Esophagus squamous epithelium (tissue), 5 donors: ENCODE measurements at regions not wholly inside any gene's neighbourhood (a gene's known extent, or its start where the extent isn't known, plus 50 kb on each side); places are given as distances from the start of the nearest gene placed in this dataset.

Experiments
- DNase-seq: peaks from one replicate; lab custom pipeline; 2025; lab: John Stamatoyannopoulos, UW
- H3K27ac ChIP-seq, 4 donors: fragments of 200-600 bp; sonication (generic); one replicate each; pipeline ENCODE4 v1.5.1; 2016 to 2019; ENCODE audit warnings: mild to moderate bottlenecking in 1 of 4
- H3K27me3 ChIP-seq, 4 donors: fragments of 200-600 bp; sonication (generic); 1 replicate in 3 of 4; 2 replicates in 1 of 4; pipeline versions ENCODE4 v1.5.1 to v1.6.0; 2017 to 2021; ENCODE audit warnings: antibody characterized with exemption in 1 of 4
- H3K36me3 ChIP-seq, 3 donors: fragments of 200-600 bp; sonication (generic); one replicate each; pipeline ENCODE4 v1.5.1; 2016 to 2019
- H3K4me1 ChIP-seq, 3 donors: fragments of 200-600 bp; sonication (generic); one replicate each; pipeline ENCODE4 v1.5.1; 2017 to 2019
- H3K4me3 ChIP-seq, 4 donors: fragments of 200-600 bp; sonication (generic); 1 replicate in 3 of 4; 2 replicates in 1 of 4; pipeline ENCODE4 v1.5.1; 2016 to 2019; ENCODE audit warnings: mild to moderate bottlenecking in 2 of 4, moderate library complexity in 1 of 4
- H3K9me3 ChIP-seq, 3 donors: fragments of 200-600 bp; sonication (generic); one replicate each; pipeline ENCODE4 v1.5.1; 2016 to 2019
- CTCF ChIP-seq, 6 experiments: fragments of 450-650 bp in 4 of 6; fragments of 200-600 bp in 2 of 6; sonication (generic) in 2 of 6; IDR thresholded peaks; one replicate each; pipeline ENCODE4 v1.5.1; 2016 to 2019; ENCODE audit warnings: antibody characterized with exemption in 6 of 6, mild to moderate bottlenecking in 4 of 6, moderate library complexity in 4 of 6
- POLR2A ChIP-seq, 4 donors: fragments of 450-650 bp; IDR thresholded peaks; one replicate each; pipeline ENCODE4 v1.6.1; 2017; ENCODE audit warnings: antibody characterized with exemption in 4 of 4, mild to moderate bottlenecking in 4 of 4, moderate library complexity in 3 of 4
- WGBS, 2 donors: methylation state at CpG; one replicate each; pipeline ENCODE4 v1.1.5; 2018; 5-methylcytosine and 5-hydroxymethylcytosine counted together
- intact Hi-C: fragments of 100-400 bp; cut with DNase I; formaldehyde crosslinking; loops from one replicate; pipeline ENCODE4 v1.15.0; 2022
- donor health status: DM: yes; HTN: yes; CAD: no.

DNA sequence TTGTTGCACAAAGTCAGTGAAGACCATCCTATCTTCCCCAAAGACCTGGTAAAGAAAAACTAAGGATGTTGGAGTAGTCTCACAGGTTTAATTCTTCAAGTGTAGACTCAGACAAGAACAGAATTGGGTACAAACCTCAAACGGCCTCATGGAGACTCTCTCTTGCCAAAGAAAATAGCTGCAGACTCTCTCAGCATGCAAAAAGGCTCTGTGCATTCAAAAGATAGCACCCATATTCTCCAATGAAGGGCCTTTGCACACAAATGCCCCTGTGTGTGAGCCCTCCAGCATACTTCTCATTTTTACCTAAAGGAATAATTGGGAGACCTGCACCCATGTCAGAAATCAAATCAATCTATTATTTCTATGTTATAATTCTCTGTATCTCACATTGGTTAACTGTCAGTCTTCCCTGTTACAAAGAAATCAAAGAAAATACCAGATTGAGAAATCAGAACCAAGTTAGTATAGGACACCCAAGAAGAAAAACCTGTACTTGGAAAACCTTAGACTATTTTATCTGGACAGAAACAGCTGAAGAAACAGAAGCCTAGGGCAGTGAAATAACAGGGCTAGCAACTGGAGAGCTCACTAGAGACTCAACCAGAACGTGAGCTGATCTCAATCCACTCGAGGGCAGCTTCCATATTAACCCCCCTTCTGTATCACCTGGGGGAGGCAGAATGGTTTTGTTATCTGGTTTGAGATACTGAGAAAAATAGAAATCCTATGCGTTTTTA is 134.7 kb upstream of the DNAJC10 start:
- intact Hi-C loops = no loop called here
- H3K9me3 ChIP-seq = no peaks in the 10 kb centered on the region
- H3K27ac ChIP-seq = no peak overlapping the region
- no peaks in the 10 kb centered on the region for H3K27me3 ChIP-seq
- no peak overlapping the region for H3K4me3 ChIP-seq
- DNase-seq = no peak
- H3K36me3 ChIP-seq = no peaks in the 10 kb centered on the region
- no peaks in the 10 kb centered on the region for H3K4me1 ChIP-seq
- WGBS, 2 donors = 68 to 70% methylated on average over 4 of the region's 4 CpGs
- TF ChIP-seq CTCF (IDR thresholded peaks at IDR 0.05) (no peak), POLR2A (IDR thresholded peaks at IDR 0.05) (no peak)

DNA sequence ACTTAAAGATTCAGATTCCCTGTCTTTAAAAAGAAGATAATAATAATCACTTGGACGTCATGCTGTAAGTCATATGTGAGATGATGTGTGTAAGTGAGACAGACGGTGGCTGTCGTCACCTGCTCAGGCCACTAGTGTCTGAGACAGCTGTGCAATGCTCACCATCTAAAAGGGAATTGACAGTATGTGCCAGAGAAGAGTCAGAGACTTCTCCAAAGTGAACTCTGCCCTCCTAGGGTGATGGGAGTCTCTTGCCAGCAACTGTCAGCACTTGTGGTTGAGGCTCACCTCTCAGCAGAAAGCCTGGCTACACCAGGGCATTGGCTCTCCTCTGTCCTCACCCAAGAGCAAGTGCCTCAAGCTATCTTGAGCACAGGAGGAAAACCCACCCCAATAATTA is 131.6 kb upstream of the DNAJC10 start:
- TF ChIP-seq POLR2A (IDR thresholded peaks at IDR 0.05) (no peak), CTCF (IDR thresholded peaks at IDR 0.05) (no peak)
- Histone ChIP-seq H3K4me3 (no peak overlapping the region), H3K27ac (no peak overlapping the region), H3K27me3 (no peaks in the 10 kb centered on the region), H3K36me3 (no peaks in the 10 kb centered on the region), H3K4me1 (no peaks in the 10 kb centered on the region), H3K9me3 (no peaks in the 10 kb centered on the region)
- intact Hi-C loops = no loop called here
- no peak for DNase-seq
- WGBS, 2 donors = 87 to 97% methylated on average over 3 of the region's 3 CpGs

GRCh38 chr2:182585001-182585400 is 131.1 kb upstream of the DNAJC10 start:
- no peaks in the 10 kb centered on the region for H3K9me3 ChIP-seq
- DNase-seq = no peak
- intact Hi-C loops = no loop called here
- no peak overlapping the region for H3K4me3 ChIP-seq
- WGBS, 2 donors = 70 to 73% methylated on average over 3 of the region's 3 CpGs
- H3K4me1 ChIP-seq = no peaks in the 10 kb centered on the region
- no peak overlapping the region for H3K27ac ChIP-seq
- no peaks in the 10 kb centered on the region for H3K36me3 ChIP-seq
- TF ChIP-seq POLR2A (IDR thresholded peaks at IDR 0.05) (no peak), CTCF (IDR thresholded peaks at IDR 0.05) (no peak)
- H3K27me3 ChIP-seq = no peaks in the 10 kb centered on the region

- H3K36me3 ChIP-seq = no peaks in the 10 kb centered on the region
- H3K4me3 ChIP-seq = no peak overlapping the region
- no peaks in the 10 kb centered on the region for H3K4me1 ChIP-seq
- H3K9me3 ChIP-seq = no peaks in the 10 kb centered on the region
- no peak for DNase-seq
- no peaks in the 10 kb centered on the region for H3K27me3 ChIP-seq
- intact Hi-C loops = no loop called here
- WGBS, 2 donors = 65 to 77% methylated on average over 2 of the region's 2 CpGs
- H3K27ac ChIP-seq = no peak overlapping the region
- TF ChIP-seq CTCF (IDR thresholded peaks at IDR 0.05) (no peak), POLR2A (IDR thresholded peaks at IDR 0.05) (no peak)
These were observed 130.6 kb upstream of the DNAJC10 start for GRCh38 chr2:182585430-182585829.

GRCh38 chr2:182586426-182586825 is 129.6 kb upstream of the DNAJC10 start:
- intact Hi-C loops = no loop called here
- no peak for DNase-seq
- WGBS, 2 donors = 69 to 76% methylated on average over 2 of the region's 2 CpGs
- no peaks in the 10 kb centered on the region for H3K4me1 ChIP-seq
- H3K27me3 ChIP-seq = no peaks in the 10 kb centered on the region
- TF ChIP-seq POLR2A (IDR thresholded peaks at IDR 0.05) = no peak
- TF ChIP-seq CTCF (IDR thresholded peaks at IDR 0.05) = no peak
- no peaks in the 10 kb centered on the region for H3K9me3 ChIP-seq
- no peaks in the 10 kb centered on the region for H3K36me3 ChIP-seq
- H3K4me3 ChIP-seq = no peak overlapping the region
- no peak overlapping the region for H3K27ac ChIP-seq
